ENCODE measurements at regions not wholly inside any gene's neighbourhood (a gene's known extent, or its start where the extent isn't known, plus 50 kb on each side); places are given as distances from the start of the nearest gene placed in this dataset.
A peak's percentile ranks its signal among the peaks of the same experiment; 100 is the strongest.

GRCh38 chr2:175631245-175631623 lies 370.8 kb downstream of the LNPK start:
- no peak overlapping the region for H3K27ac ChIP-seq (replicated peaks)
- no peaks in the 10 kb centered on the region for H3K27me3 ChIP-seq (ENCODE audit: insufficient read depth, poor library complexity, severe bottlenecking)
- H3K4me3 ChIP-seq (replicated peaks; ENCODE audit: insufficient read depth, low read length): no peak overlapping the region
- no peak for DNase-seq (ENCODE audit: low read depth in 1 of 2, low spot score in 1 of 2)
- no peak for TF ChIP-seq POLR2AphosphoS5 (IDR thresholded peaks at IDR 0.05; ENCODE audit: low read depth)
- TF ChIP-seq GABPA (IDR thresholded peaks at IDR 0.05; ENCODE audit: low read depth): no peak
- TF ChIP-seq, protein P1, sequence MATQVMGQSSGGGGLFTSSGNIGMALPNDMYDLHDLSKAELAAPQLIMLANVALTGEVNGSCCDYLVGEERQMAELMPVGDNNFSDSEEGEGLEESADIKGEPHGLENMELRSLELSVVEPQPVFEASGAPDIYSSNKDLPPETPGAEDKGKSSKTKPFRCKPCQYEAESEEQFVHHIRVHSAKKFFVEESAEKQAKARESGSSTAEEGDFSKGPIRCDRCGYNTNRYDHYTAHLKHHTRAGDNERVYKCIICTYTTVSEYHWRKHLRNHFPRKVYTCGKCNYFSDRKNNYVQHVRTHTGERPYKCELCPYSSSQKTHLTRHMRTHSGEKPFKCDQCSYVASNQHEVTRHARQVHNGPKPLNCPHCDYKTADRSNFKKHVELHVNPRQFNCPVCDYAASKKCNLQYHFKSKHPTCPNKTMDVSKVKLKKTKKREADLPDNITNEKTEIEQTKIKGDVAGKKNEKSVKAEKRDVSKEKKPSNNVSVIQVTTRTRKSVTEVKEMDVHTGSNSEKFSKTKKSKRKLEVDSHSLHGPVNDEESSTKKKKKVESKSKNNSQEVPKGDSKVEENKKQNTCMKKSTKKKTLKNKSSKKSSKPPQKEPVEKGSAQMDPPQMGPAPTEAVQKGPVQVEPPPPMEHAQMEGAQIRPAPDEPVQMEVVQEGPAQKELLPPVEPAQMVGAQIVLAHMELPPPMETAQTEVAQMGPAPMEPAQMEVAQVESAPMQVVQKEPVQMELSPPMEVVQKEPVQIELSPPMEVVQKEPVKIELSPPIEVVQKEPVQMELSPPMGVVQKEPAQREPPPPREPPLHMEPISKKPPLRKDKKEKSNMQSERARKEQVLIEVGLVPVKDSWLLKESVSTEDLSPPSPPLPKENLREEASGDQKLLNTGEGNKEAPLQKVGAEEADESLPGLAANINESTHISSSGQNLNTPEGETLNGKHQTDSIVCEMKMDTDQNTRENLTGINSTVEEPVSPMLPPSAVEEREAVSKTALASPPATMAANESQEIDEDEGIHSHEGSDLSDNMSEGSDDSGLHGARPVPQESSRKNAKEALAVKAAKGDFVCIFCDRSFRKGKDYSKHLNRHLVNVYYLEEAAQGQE (IDR thresholded peaks at IDR 0.05; ENCODE audit: insufficient replicate concordance, low read depth): no peak
- TF ChIP-seq CTCF (IDR thresholded peaks at IDR 0.05; ENCODE audit: insufficient read depth, low read length): no peak
- no peak for TF ChIP-seq SPI1 (IDR thresholded peaks at IDR 0.05; ENCODE audit: borderline replicate concordance, low read depth)

- Histone ChIP-seq H3K4me3 (replicated peaks; ENCODE audit: insufficient read depth, low read length) (no peak overlapping the region), H3K27me3 (ENCODE audit: insufficient read depth, poor library complexity, severe bottlenecking) (no peaks in the 10 kb centered on the region), H3K27ac (replicated peaks) (no peak overlapping the region)
- DNase-seq (ENCODE audit: low read depth in 1 of 2, low spot score in 1 of 2): no peak
- TF ChIP-seq POLR2AphosphoS5 (IDR thresholded peaks at IDR 0.05; ENCODE audit: low read depth): no peak
- TF ChIP-seq, protein P1 (IDR thresholded peaks at IDR 0.05; ENCODE audit: insufficient replicate concordance, low read depth): no peak
- TF ChIP-seq CTCF (IDR thresholded peaks at IDR 0.05; ENCODE audit: insufficient read depth, low read length): no peak
- TF ChIP-seq GABPA (IDR thresholded peaks at IDR 0.05; ENCODE audit: low read depth): no peak
- TF ChIP-seq SPI1 (IDR thresholded peaks at IDR 0.05; ENCODE audit: borderline replicate concordance, low read depth): peak; percentile 87
These were observed 371.5 kb downstream of the LNPK start for GRCh38 chr2:175630280-175631244.

- DNase-seq (ENCODE audit: low read depth in 1 of 2, low spot score in 1 of 2): no peak
- H3K27ac ChIP-seq (replicated peaks): no peak overlapping the region
- H3K4me3 ChIP-seq (replicated peaks; ENCODE audit: insufficient read depth, low read length): no peak overlapping the region
- TF ChIP-seq SPI1 (IDR thresholded peaks at IDR 0.05; ENCODE audit: borderline replicate concordance, low read depth) (no peak), POLR2AphosphoS5 (IDR thresholded peaks at IDR 0.05; ENCODE audit: low read depth) (no peak), CTCF (IDR thresholded peaks at IDR 0.05; ENCODE audit: insufficient read depth, low read length) (no peak), GABPA (IDR thresholded peaks at IDR 0.05; ENCODE audit: low read depth) (no peak)
- TF ChIP-seq, protein P1 (IDR thresholded peaks at IDR 0.05; ENCODE audit: insufficient replicate concordance, low read depth): no peak
- no peaks in the 10 kb centered on the region for H3K27me3 ChIP-seq (ENCODE audit: insufficient read depth, poor library complexity, severe bottlenecking)
These were observed 373.8 kb downstream of the LNPK start for GRCh38 chr2:175628243-175628642.

All from HL-60 (cell line).